T1000 (cell line): ENCODE measurements at regions not wholly inside any gene's neighbourhood (a gene's known extent, or its start where the extent isn't known, plus 50 kb on each side); places are given as distances from the start of the nearest gene placed in this dataset.
"Not testable (repeated sequence)": the region's sequence is repeated elsewhere in the genome, so short reads cannot be mapped to it uniquely, and the experiment has no call there.

Experiments
- DNase-seq: peaks from one replicate; lab custom pipeline; 2025; ENCODE audit warnings: mixed read lengths; lab: John Stamatoyannopoulos, UW

GRCh38 chr3:18189282-18190050 is 235.7 kb downstream of the SATB1 start:
- no peak for DNase-seq

GRCh38 chr3:18188491-18188890 is 236.6 kb downstream of the SATB1 start:
- no peak for DNase-seq

- DNase-seq = no peak
These were observed 239.5 kb downstream of the SATB1 start for GRCh38 chr3:18185624-18186023.

DNA sequence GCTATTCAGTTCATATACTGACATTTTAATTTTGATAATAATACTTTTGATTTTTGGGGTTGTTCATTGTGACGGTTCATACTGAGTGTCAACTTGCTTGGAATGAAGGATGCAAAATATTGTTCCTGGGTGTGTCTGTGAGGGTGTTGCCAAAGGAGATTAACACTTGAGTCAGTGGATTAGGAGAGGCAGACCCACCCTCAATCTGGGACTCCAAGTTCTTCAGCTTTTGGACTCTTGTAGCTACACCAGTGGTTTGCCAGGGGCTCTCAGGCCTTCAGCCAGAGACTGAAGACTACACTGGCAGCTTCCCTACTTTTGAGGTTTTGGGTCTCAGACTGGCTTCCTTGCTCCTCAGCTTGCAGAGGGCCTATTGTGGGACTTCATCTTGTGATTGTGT is 242.2 kb downstream of the SATB1 start:
- not testable (repeated sequence) for DNase-seq

DNA sequence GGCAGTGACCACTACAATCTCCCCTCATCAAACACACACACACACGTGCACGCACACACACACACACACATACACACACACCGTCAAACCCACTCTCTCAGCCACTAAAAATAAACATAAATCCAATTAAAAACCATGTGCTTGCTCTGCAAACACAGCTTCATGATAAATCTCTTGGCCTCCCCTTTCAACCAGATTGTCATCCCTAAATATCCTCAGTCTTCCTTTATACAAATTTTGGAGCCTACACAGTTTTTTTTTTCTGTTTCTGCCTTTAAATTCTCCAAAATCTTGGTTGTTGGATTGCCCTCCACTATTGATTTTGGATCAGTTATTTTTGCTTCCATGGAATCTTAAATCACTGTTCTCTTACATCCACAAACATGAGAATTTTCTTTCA is 245.6 kb downstream of the SATB1 start:
- no peak for DNase-seq

DNA sequence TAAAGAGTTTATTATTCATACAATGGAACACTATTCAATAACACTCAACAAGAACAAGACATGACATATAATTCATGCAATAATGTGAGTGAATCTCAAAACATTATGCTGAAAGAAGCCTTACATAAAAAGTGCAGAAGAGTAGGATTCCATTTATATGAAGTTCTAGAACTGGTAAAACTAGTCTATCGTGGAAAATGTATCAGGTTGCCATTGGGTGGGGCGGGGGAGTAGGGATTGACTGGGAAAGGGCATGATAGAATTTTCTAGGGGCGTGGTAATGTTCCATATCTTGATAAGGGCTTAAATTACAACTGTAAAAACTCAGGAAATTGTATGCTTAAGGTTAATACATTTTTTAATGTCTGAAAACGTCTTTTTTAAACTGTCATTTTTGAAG is 247.9 kb downstream of the SATB1 start:
- no peak for DNase-seq

DNA sequence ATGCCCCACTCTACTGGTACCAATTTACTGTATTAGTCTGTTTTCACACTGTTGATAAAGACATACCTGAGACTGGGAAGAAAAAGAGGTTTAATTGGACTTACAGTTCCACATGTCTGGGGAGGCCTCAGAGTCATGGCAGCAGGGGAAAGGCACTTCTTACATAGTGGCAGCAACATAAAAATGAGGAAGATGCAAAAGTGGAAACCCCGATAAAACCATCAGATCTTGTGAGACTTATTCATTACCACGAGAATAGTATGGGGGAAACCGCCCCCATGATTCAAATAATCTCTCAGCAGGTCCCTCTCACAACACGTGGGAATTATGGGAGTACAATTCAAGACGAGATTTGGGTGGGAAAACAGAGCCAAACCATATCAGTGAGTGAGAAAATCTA is 251.2 kb downstream of the SATB1 start:
- DNase-seq = not testable (repeated sequence)

GRCh38 chr3:18159681-18160080 is 265.5 kb downstream of the SATB1 start:
- no peak for DNase-seq

GRCh38 chr3:18153571-18154173 is 271.5 kb downstream of the SATB1 start:
- no peak for DNase-seq

DNA sequence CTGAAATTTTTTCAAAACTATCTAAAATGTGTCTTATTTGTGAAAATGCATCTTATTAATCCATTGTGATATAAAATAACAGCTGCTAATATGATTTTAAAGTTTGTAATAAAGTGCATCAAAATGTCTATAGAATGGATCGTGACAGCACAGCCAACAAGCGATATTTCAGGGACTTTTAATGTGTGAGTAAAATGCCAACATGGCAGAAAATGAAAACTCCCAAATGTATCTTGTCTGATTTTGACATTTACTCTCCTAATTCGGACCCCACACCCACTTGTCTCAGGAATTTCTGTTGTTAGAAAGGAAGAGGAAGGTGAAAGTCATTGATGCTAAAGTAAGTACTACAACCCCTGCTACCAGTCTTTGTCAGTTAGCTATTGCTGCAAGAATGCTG is 273.9 kb downstream of the SATB1 start:
- DNase-seq = no peak

DNA sequence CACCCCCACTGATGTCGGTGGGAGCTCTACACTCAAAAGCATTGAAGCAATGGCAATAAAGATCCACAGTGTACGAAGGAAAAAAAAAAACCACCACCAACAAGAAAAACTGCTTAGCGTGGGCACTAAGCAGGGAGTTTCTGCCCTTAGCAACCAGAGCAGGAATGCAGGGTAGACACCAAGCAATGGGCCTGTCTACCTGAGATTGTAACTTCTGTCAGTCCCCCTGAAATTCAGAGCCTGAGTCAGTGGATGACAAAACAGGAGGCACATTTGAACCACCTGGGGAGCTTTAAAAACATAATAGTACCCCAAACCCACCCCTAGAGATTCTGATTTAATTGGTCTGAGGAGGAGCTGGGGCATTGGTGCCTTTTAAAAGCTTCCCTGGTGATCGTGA is 275.2 kb downstream of the SATB1 start:
- no peak for DNase-seq

DNA sequence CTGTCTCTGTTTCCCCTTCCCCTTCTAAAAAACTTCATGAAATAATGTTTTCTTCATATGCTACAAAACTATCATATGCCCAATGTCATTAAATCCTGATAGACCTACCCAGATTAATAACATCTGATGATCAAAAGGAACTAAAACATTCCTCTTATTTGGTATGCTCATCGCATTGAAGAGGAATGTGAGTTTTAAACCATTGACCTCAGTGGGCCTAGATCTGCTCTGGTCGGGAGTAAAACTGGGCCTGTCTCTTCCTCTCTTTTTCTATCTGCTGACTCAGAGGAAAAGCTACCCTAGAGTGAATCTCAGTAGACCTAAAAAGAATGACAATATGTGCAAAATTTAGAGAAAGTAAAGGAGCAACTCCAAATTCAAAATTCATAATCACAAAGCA is 275.8 kb downstream of the SATB1 start:
- no peak for DNase-seq

DNA sequence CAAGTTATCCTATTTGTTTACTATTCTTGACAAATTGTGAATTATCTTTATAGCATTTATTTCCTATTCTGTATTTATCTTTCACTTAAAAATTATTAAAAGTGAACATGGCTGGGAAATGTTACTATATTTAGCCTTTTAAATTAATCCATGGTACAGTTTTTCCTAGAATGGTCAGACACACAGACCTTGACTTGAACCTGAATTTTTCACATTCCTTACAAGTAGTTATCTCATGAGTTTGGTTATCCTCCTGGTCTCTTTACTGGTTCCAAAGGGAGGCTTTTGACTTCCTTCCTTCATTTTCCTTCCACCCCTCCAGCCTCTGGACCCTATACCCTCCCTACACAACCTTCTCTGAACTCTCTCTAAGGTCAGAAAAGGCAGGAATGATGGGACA is 280.6 kb downstream of the SATB1 start:
- no peak for DNase-seq

GRCh38 chr3:18143258-18143780 is 281.8 kb downstream of the SATB1 start:
- DNase-seq = no peak

- no peak for DNase-seq
These were observed 287.2 kb downstream of the SATB1 start for GRCh38 chr3:18137958-18138357.

DNA sequence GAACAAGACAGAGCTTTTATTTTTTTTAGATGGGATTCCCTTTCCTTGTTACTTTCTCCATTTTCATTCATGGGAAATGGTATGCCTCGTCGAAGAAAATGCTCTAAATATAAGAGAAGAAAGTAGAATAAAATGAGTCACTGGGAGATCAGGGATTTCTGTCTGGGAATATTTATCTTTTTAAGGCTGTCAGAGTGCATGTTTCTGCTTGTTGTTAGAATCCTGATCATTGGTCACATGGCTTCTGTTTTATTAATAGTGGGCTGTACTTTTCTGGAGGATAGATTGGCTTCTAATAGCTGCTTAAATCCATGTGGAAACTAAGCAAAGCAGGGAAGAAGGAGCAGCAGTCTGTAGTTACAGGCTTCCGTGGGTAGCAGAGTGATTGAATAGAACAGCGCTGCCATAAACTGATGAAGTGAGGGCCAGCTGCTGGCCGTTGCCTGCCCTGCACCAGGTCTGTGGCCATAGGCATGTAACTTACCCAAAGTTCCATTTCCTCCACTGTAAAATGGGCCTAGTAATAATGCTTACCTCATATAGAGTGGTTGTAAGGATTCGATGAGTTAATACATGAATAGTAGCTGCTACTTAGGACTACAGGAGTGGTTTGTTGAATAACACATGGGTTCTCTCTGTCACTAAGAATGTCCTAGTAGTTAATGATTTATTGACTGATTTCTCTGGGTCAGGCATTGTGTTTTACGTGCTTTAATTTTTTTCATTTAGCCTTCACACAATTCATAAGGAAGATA is 289.9 kb downstream of the SATB1 start:
- no peak for DNase-seq

GRCh38 chr3:18134386-18135059 is 290.6 kb downstream of the SATB1 start:
- DNase-seq = no peak

DNA sequence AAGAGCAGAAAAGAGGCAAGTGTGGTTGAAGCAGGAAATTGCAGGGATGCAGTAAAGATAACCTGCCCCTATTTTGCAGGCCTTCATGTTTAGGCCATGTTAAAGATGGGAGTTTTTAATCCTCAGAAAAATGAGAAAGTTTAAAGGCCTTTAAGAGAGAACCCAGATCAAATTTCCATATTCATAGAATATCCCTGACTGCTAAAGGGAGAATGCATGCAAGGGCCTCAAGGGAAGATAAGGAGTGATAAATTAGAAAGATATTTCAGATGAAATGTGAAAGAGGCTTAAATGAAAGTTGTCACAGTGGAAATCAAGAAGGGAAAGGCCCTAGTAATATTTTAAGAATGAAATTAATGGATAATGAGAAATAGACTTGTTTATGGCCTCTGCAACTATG is 292.1 kb downstream of the SATB1 start:
- DNase-seq = no peak

GRCh38 chr3:18127859-18128681 is 297.1 kb downstream of the SATB1 start:
- no peak for DNase-seq

DNA sequence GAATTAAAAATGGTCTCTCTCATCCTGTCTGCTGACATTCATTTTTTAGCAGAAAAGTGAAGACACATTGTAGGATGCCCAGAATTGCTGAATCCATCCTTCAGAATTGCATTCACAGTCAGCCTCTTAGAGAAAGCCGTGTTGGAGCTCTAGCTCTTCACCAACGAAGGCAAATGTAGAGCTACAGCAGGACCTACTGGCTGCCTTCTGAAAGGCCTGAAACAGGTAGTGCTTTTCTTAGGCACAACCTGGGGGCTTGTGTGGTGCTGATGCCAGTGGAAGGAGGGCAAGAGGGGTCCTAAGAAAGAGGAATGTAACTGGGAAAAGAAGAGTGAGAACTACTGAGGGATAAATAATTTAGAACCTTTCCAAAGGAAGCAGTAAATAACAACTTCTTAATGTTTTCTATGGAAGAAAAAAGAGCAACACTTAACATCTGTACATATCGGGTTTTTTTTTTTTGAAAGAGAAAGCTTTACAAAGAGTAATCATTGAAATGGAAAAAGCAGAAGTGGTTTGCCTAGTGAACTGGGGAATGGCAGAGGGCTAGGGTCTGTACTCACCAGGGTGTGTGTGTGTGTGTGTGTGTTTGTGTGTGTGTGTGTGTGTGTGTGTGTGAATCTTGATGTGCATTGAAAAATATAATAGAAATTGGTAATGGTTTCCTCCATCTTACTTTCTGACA is 297.8 kb downstream of the SATB1 start:
- DNase-seq = no peak

DNA sequence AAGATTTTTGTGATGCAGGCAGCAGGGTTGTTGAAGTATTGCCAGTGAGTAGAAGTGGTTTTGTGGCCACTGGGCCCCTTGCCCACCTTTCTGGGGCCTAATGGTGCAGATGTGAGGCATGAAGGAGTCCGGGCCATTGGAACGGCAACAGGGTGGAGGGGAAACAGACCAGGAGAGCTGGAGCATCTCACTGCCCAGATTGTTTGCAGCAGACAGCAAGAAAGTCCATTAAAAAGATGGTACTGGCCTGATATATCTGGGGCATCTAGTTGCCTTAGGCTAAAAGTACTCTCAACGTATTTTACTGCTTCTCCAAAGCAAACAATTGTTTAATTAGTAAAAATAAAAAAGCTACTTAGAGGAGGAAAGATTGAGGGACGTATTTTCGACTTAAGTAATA is 298.4 kb downstream of the SATB1 start:
- DNase-seq = no peak
